Activated CD4-positive, alpha-beta T cell treated with anti-CD3 and anti-CD28 coated beads for 36 hours (primary cell): ENCODE measurements at regions not wholly inside any gene's neighbourhood (a gene's known extent, or its start where the extent isn't known, plus 50 kb on each side); places are given as distances from the start of the nearest gene placed in this dataset.

Experiments used
- ATAC-seq: fragments of 200-7000 bp; cut with Tn5 transposase; one replicate; pipeline ENCODE4 v1.10.0; 2021; ENCODE audit warnings: mild to moderate bottlenecking, moderate library complexity
- CTCF ChIA-PET: fragments of 350-600 bp; sonication (Branson Sonifier 250); formaldehyde crosslinking; loops from one replicate; lab custom pipeline; 2021; ENCODE audit warnings: antibody characterized with exemption; lab: Charles Lee
- POLR2A ChIA-PET: fragments of 350-600 bp; sonication (Branson Sonifier 250); formaldehyde crosslinking; loops from one replicate; lab custom pipeline; 2021; ENCODE audit warnings: antibody characterized with exemption, inconsistent platforms; lab: Charles Lee
- DNase-seq: peaks from one replicate; pipeline ENCODE4 v3.0.0-alpha.2; 2020
- H3K27ac Mint-ChIP-seq: one replicate; pipeline ENCODE4 v1.8.0; 2021; ENCODE audit warnings: mixed read lengths
- H3K27me3 Mint-ChIP-seq: one replicate; pipeline ENCODE4 v1.8.0; 2021; ENCODE audit warnings: mixed read lengths
- H3K36me3 Mint-ChIP-seq: one replicate; pipeline ENCODE4 v1.8.0; 2021; ENCODE audit warnings: low read depth, mixed read lengths
- H3K4me1 Mint-ChIP-seq: one replicate; pipeline ENCODE4 v1.8.0; 2021; ENCODE audit warnings: mixed read lengths
- H3K4me3 Mint-ChIP-seq: one replicate; pipeline ENCODE4 v1.8.0; 2021; ENCODE audit warnings: mild to moderate bottlenecking, moderate library complexity, mixed read lengths
- H3K9me3 Mint-ChIP-seq: one replicate; pipeline ENCODE4 v1.8.0; 2021; ENCODE audit warnings: low read depth, mixed read lengths
- intact Hi-C, 2 experiments: fragments of 100-400 bp; cut with DNase I in 1 of 2; cut with micrococcal nuclease in 1 of 2; formaldehyde crosslinking; loops; one replicate each; pipeline versions ENCODE4 v1.14.2 to v1.15.1; 2022 to 2024; cut with DNase I, micrococcal nuclease

GRCh38 chr3:94259291-94259690, 196.4 kb downstream of the NSUN3 start:
- DNase-seq (no peak), ATAC-seq (no peak)
- POLR2A ChIA-PET: no interaction called here
- Mint-ChIP-seq H3K4me3 (no peak overlapping the region), H3K27me3 (no peaks in the 10 kb centered on the region), H3K36me3 (no peaks in the 10 kb centered on the region), H3K4me1 (no peaks in the 10 kb centered on the region), H3K9me3 (no peaks in the 10 kb centered on the region), H3K27ac (no peak overlapping the region)
- intact Hi-C loops: no loop called here
- CTCF ChIA-PET: no interaction called here

- H3K27ac Mint-ChIP-seq: no peak overlapping the region
- ATAC-seq (no peak), DNase-seq (no peak)
- no peak overlapping the region for H3K4me3 Mint-ChIP-seq
- H3K36me3 Mint-ChIP-seq: no peaks in the 10 kb centered on the region
- intact Hi-C loops: no loop called here
- H3K9me3 Mint-ChIP-seq: no peaks in the 10 kb centered on the region
- ChIA-PET CTCF (interaction anchor here (1.1 to 1.7 kb wide), 3 partner anchors 20 to 22 kb away, joined by 3 to 5 read pairs (median 4); no protein-coding TSS in a partner anchor), POLR2A (no interaction called here)
- H3K27me3 Mint-ChIP-seq: no peaks in the 10 kb centered on the region
- H3K4me1 Mint-ChIP-seq: no peaks in the 10 kb centered on the region
Measured at GRCh38 chr3:94269763-94270162, 206.9 kb downstream of the NSUN3 start.

GRCh38 chr3:94272016-94272415, 209.2 kb downstream of the NSUN3 start:
- Mint-ChIP-seq H3K4me1 (no peaks in the 10 kb centered on the region), H3K27ac (no peak overlapping the region), H3K27me3 (no peaks in the 10 kb centered on the region), H3K36me3 (no peaks in the 10 kb centered on the region), H3K4me3 (no peak overlapping the region), H3K9me3 (no peaks in the 10 kb centered on the region)
- ChIA-PET CTCF (no interaction called here), POLR2A (no interaction called here)
- ATAC-seq: no peak
- no peak for DNase-seq
- intact Hi-C loops: no loop called here

- ChIA-PET CTCF (no interaction called here), POLR2A (no interaction called here)
- ATAC-seq: no peak
- H3K4me1 Mint-ChIP-seq: no peaks in the 10 kb centered on the region
- DNase-seq: no peak
- no peak overlapping the region for H3K4me3 Mint-ChIP-seq
- H3K27ac Mint-ChIP-seq: no peak overlapping the region
- H3K36me3 Mint-ChIP-seq: no peaks in the 10 kb centered on the region
- intact Hi-C loops: no loop called here
- H3K9me3 Mint-ChIP-seq: no peaks in the 10 kb centered on the region
- H3K27me3 Mint-ChIP-seq: no peaks in the 10 kb centered on the region
Measured at GRCh38 chr3:94280958-94281357, 218.1 kb downstream of the NSUN3 start.

- intact Hi-C loops: no loop called here
- Mint-ChIP-seq H3K9me3 (no peaks in the 10 kb centered on the region), H3K27ac (no peak overlapping the region), H3K4me3 (no peak overlapping the region), H3K4me1 (no peaks in the 10 kb centered on the region), H3K36me3 (no peaks in the 10 kb centered on the region), H3K27me3 (peaks cover 2% of the 10 kb centered on the region)
- CTCF ChIA-PET: no interaction called here
- POLR2A ChIA-PET: no interaction called here
- no peak for ATAC-seq
- no peak for DNase-seq
Measured at GRCh38 chr3:94285872-94286271, 223.0 kb downstream of the NSUN3 start.

- intact Hi-C loops: no loop called here
- H3K4me3 Mint-ChIP-seq: no peak overlapping the region
- peaks cover 2% of the 10 kb centered on the region for H3K9me3 Mint-ChIP-seq
- no peak overlapping the region for H3K27ac Mint-ChIP-seq
- peaks cover 2% of the 10 kb centered on the region for H3K27me3 Mint-ChIP-seq
- POLR2A ChIA-PET: no interaction called here
- ATAC-seq (no peak), DNase-seq (no peak)
- CTCF ChIA-PET: no interaction called here
- H3K4me1 Mint-ChIP-seq: no peaks in the 10 kb centered on the region
- no peaks in the 10 kb centered on the region for H3K36me3 Mint-ChIP-seq
Measured at GRCh38 chr3:94291686-94292085, 228.8 kb downstream of the NSUN3 start.

- peaks cover 2% of the 10 kb centered on the region for H3K9me3 Mint-ChIP-seq
- H3K4me1 Mint-ChIP-seq: no peaks in the 10 kb centered on the region
- H3K4me3 Mint-ChIP-seq: no peak overlapping the region
- H3K36me3 Mint-ChIP-seq: no peaks in the 10 kb centered on the region
- ChIA-PET POLR2A (no interaction called here), CTCF (no interaction called here)
- ATAC-seq: no peak
- no peak for DNase-seq
- H3K27ac Mint-ChIP-seq: no peak overlapping the region
- peaks cover 2% of the 10 kb centered on the region for H3K27me3 Mint-ChIP-seq
- intact Hi-C loops: no loop called here
Measured at GRCh38 chr3:94292151-94292550, 229.3 kb downstream of the NSUN3 start.

- H3K27ac Mint-ChIP-seq: no peak overlapping the region
- peaks cover 2% of the 10 kb centered on the region for H3K9me3 Mint-ChIP-seq
- intact Hi-C loops: no loop called here
- CTCF ChIA-PET: no interaction called here
- no peak overlapping the region for H3K4me3 Mint-ChIP-seq
- peaks cover 2% of the 10 kb centered on the region for H3K27me3 Mint-ChIP-seq
- H3K4me1 Mint-ChIP-seq: no peaks in the 10 kb centered on the region
- DNase-seq: no peak
- no peak for ATAC-seq
- POLR2A ChIA-PET: no interaction called here
- no peaks in the 10 kb centered on the region for H3K36me3 Mint-ChIP-seq
Measured at GRCh38 chr3:94293793-94294195, 230.9 kb downstream of the NSUN3 start.

GRCh38 chr3:94294806-94295205, 231.9 kb downstream of the NSUN3 start:
- H3K4me1 Mint-ChIP-seq: no peaks in the 10 kb centered on the region
- H3K36me3 Mint-ChIP-seq: no peaks in the 10 kb centered on the region
- POLR2A ChIA-PET: no interaction called here
- CTCF ChIA-PET: no interaction called here
- H3K9me3 Mint-ChIP-seq: peaks cover 2% of the 10 kb centered on the region
- intact Hi-C loops: no loop called here
- DNase-seq (no peak), ATAC-seq (no peak)
- H3K4me3 Mint-ChIP-seq: no peak overlapping the region
- H3K27me3 Mint-ChIP-seq: no peaks in the 10 kb centered on the region
- H3K27ac Mint-ChIP-seq: no peak overlapping the region

GRCh38 chr3:94299716-94300115, 236.9 kb downstream of the NSUN3 start:
- ATAC-seq (no peak), DNase-seq (no peak)
- no peaks in the 10 kb centered on the region for H3K9me3 Mint-ChIP-seq
- H3K4me3 Mint-ChIP-seq: no peak overlapping the region
- H3K27ac Mint-ChIP-seq: no peak overlapping the region
- POLR2A ChIA-PET: no interaction called here
- CTCF ChIA-PET: no interaction called here
- H3K4me1 Mint-ChIP-seq: no peaks in the 10 kb centered on the region
- no peaks in the 10 kb centered on the region for H3K36me3 Mint-ChIP-seq
- intact Hi-C loops: no loop called here
- H3K27me3 Mint-ChIP-seq: no peaks in the 10 kb centered on the region

GRCh38 chr3:94301366-94301765, 238.5 kb downstream of the NSUN3 start:
- CTCF ChIA-PET: no interaction called here
- POLR2A ChIA-PET: no interaction called here
- Mint-ChIP-seq H3K27ac (no peak overlapping the region), H3K4me1 (no peaks in the 10 kb centered on the region), H3K4me3 (no peak overlapping the region), H3K36me3 (no peaks in the 10 kb centered on the region), H3K27me3 (no peaks in the 10 kb centered on the region), H3K9me3 (no peaks in the 10 kb centered on the region)
- ATAC-seq (no peak), DNase-seq (no peak)
- intact Hi-C loops: no loop called here

GRCh38 chr3:94303266-94303665, 240.4 kb downstream of the NSUN3 start:
- DNase-seq (no peak), ATAC-seq (no peak)
- ChIA-PET POLR2A (no interaction called here), CTCF (no interaction called here)
- Mint-ChIP-seq H3K36me3 (no peaks in the 10 kb centered on the region), H3K9me3 (no peaks in the 10 kb centered on the region), H3K27me3 (no peaks in the 10 kb centered on the region), H3K4me3 (no peak overlapping the region), H3K27ac (no peak overlapping the region), H3K4me1 (no peaks in the 10 kb centered on the region)
- intact Hi-C loops: no loop called here

GRCh38 chr3:94303897-94304296, 241.0 kb downstream of the NSUN3 start:
- Mint-ChIP-seq H3K4me3 (no peak overlapping the region), H3K27me3 (no peaks in the 10 kb centered on the region), H3K9me3 (no peaks in the 10 kb centered on the region), H3K36me3 (no peaks in the 10 kb centered on the region), H3K27ac (no peak overlapping the region), H3K4me1 (no peaks in the 10 kb centered on the region)
- ChIA-PET POLR2A (no interaction called here), CTCF (no interaction called here)
- DNase-seq (no peak), ATAC-seq (no peak)
- intact Hi-C loops: no loop called here
